ENCODE measurements at regions not wholly inside any gene's neighbourhood (a gene's known extent, or its start where the extent isn't known, plus 50 kb on each side); places are given as distances from the start of the nearest gene placed in this dataset.

GRCh38 chr5:60143942-60144549 is 250.5 kb upstream of the PDE4D start:
- Mint-ChIP-seq H3K4me1 (no peaks in the 10 kb centered on the region), H3K36me3 (ENCODE audit: low read depth) (no peaks in the 10 kb centered on the region), H3K9me3 (no peaks in the 10 kb centered on the region), H3K27me3 (no peaks in the 10 kb centered on the region), H3K4me3 (no peak overlapping the region), H3K27ac (no peak overlapping the region)
- POLR2A ChIA-PET, result no interaction called here
- CTCF ChIA-PET, result no interaction called here
- no peak for DNase-seq

DNA sequence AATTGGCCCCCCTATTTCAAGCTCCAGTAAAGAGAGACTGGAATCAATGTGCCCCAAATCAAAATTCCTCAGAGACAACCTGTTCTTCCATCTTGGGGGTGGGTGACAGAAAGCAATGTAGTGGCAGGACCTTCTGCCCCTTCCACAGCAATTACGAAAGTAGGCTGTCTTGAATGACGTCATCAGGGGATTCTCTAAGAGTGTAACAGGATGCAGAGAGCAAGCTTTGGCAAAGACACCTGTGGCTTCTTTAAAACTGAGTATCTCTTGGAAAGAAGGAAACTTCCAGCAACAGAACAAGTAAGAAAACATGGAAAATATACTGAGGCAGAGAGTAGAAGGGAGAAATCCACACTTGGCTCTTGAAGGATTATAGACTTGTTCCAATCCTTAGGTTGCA is 247.6 kb upstream of the PDE4D start:
- Mint-ChIP-seq H3K27me3 (no peaks in the 10 kb centered on the region), H3K9me3 (no peaks in the 10 kb centered on the region), H3K27ac (no peak overlapping the region), H3K36me3 (ENCODE audit: low read depth) (no peaks in the 10 kb centered on the region), H3K4me1 (no peaks in the 10 kb centered on the region), H3K4me3 (no peak overlapping the region)
- ChIA-PET POLR2A (no interaction called here), CTCF (no interaction called here)
- DNase-seq, result no peak

DNA sequence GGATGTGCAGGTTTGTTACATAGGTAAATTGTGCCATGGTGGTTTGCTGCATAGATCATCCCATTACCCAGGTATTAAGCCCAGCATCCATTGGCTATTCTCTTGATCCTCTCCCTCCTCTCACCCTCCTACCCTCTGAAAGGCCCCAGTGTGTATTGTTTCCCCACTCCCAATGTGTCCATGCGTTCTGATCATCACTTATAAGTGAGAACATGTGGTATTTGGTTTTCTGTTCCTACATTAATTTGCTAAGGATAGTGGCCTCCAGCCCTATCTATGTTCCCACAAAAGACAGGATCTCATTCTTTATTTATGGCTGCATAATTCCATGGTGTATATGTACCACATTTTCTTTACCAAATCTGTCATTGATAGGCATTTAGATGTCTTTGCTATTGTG is 243.3 kb upstream of the PDE4D start:
- H3K9me3 Mint-ChIP-seq, result peaks cover 3% of the 10 kb centered on the region
- no peak overlapping the region for H3K4me3 Mint-ChIP-seq
- no peaks in the 10 kb centered on the region for H3K27me3 Mint-ChIP-seq
- no peaks in the 10 kb centered on the region for H3K4me1 Mint-ChIP-seq
- H3K36me3 Mint-ChIP-seq (ENCODE audit: low read depth), result no peaks in the 10 kb centered on the region
- H3K27ac Mint-ChIP-seq, result no peak overlapping the region
- ChIA-PET POLR2A (no interaction called here), CTCF (no interaction called here)
- no peak for DNase-seq

DNA sequence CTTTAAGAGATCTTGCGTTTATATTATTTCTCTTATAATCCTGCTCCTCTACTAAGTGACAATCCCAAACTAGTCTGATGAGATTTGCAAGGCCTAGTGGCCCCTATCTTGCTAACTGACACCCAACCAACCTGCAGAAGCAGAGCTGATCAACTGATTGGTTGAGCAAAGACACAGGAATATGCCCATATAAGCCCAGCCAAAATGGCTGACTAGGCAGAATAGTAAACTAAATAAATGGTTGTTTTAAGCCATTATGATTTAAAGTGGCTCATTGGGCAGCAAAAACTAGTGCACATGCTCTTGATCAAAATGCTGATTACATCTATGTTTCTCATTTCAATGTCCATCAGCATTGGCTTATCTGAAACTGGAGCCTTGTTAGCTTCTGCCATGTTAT is 238.0 kb upstream of the PDE4D start:
- no peak overlapping the region for H3K27ac Mint-ChIP-seq
- CTCF ChIA-PET, result no interaction called here
- H3K9me3 Mint-ChIP-seq, result peaks cover 5% of the 10 kb centered on the region
- no peak overlapping the region for H3K4me3 Mint-ChIP-seq
- no peak for DNase-seq
- H3K27me3 Mint-ChIP-seq, result no peaks in the 10 kb centered on the region
- no peaks in the 10 kb centered on the region for H3K36me3 Mint-ChIP-seq (ENCODE audit: low read depth)
- POLR2A ChIA-PET, result no interaction called here
- H3K4me1 Mint-ChIP-seq, result no peaks in the 10 kb centered on the region

DNA sequence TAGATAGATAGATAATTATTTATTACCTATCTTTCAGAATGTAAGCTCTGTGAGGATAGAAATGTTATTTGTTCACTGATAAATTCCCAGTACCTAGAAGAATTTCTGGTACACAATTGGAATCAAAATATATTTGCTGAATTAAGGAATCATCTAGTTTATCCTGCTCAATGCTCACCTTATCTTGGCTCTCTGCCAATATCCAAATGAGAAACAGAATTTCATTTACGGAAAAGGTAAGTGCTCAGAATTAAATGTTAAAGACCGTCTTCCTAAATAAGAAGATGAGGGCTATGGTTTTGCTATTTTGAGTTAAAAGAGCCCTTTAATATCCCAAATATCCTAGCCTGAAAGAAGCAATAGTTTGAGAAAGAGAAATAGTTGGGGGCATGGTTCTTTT is 232.1 kb upstream of the PDE4D start:
- H3K4me3 Mint-ChIP-seq, result no peak overlapping the region
- POLR2A ChIA-PET, result no interaction called here
- CTCF ChIA-PET, result no interaction called here

DNA sequence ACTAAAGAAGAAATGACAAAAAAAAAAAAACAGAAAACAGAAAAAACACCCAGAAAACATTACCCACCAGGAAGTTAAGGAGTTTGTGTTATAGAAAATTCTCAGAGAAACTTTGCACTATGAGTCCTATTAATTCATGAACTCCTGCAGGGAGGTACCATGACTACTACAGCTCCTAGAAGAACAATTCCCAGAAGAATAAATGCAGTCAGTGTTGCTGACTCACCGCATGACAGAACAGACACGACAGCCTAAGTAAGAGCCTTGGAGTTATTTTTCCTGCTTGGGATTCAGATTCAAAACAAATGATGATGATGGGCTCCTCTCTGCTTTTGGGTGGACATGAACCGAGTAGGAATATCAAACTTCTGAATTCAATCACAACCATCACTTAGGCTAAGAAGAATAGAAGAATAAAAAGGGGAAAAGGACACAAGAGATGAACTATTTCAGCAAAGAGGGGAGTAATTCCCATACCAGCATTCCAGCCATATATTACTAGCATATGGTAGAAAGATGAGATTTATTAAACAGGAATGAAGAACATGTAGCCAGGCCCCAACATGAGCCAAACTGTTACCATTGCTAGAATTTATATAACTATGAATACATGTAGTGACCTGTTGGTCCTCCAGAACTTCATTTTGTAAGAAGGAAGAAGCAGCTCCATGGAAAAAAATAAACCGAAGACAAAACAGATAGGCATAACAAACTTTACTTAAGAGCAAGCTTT is 209.6 kb upstream of the PDE4D start:
- H3K27me3 Mint-ChIP-seq, result no peaks in the 10 kb centered on the region
- no peak overlapping the region for H3K4me3 Mint-ChIP-seq
- POLR2A ChIA-PET, result no interaction called here
- H3K4me1 Mint-ChIP-seq, result no peaks in the 10 kb centered on the region
- H3K27ac Mint-ChIP-seq, result no peak overlapping the region
- H3K36me3 Mint-ChIP-seq (ENCODE audit: low read depth), result no peaks in the 10 kb centered on the region
- CTCF ChIA-PET, result no interaction called here
- DNase-seq, result no peak
- H3K9me3 Mint-ChIP-seq, result peaks cover 7% of the 10 kb centered on the region

More for the DNA sequence above, 232.1 kb upstream of the PDE4D start:
- no peaks in the 10 kb centered on the region for H3K27me3 Mint-ChIP-seq
- peaks cover 5% of the 10 kb centered on the region for H3K9me3 Mint-ChIP-seq
- H3K4me1 Mint-ChIP-seq, result no peaks in the 10 kb centered on the region
- H3K36me3 Mint-ChIP-seq (ENCODE audit: low read depth), result no peaks in the 10 kb centered on the region
- DNase-seq, result no peak
- no peak overlapping the region for H3K27ac Mint-ChIP-seq

DNA sequence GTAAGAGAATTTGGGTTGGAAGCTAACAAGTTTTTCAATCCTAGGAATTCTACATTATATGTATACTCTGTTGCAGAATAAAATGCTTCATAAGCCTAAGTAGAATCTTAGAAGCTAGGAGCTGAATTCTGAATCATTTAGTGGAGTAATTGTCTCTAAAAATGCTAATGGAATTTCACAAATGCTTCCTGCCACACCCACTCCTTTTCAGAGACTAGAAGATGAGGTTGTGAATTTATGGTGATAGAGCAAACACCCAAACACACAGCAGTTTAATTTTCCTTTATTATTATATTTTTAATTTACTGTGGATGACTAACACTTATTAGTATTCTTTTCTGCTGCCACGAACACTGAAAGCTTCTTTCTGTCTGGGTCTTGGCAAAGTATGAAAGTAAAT is 208.0 kb upstream of the PDE4D start:
- no peak for DNase-seq
- Mint-ChIP-seq H3K27me3 (no peaks in the 10 kb centered on the region), H3K4me1 (no peaks in the 10 kb centered on the region), H3K27ac (no peak overlapping the region), H3K36me3 (ENCODE audit: low read depth) (no peaks in the 10 kb centered on the region), H3K4me3 (no peak overlapping the region), H3K9me3 (peaks cover 5% of the 10 kb centered on the region)
- POLR2A ChIA-PET, result no interaction called here
- CTCF ChIA-PET, result no interaction called here

DNA sequence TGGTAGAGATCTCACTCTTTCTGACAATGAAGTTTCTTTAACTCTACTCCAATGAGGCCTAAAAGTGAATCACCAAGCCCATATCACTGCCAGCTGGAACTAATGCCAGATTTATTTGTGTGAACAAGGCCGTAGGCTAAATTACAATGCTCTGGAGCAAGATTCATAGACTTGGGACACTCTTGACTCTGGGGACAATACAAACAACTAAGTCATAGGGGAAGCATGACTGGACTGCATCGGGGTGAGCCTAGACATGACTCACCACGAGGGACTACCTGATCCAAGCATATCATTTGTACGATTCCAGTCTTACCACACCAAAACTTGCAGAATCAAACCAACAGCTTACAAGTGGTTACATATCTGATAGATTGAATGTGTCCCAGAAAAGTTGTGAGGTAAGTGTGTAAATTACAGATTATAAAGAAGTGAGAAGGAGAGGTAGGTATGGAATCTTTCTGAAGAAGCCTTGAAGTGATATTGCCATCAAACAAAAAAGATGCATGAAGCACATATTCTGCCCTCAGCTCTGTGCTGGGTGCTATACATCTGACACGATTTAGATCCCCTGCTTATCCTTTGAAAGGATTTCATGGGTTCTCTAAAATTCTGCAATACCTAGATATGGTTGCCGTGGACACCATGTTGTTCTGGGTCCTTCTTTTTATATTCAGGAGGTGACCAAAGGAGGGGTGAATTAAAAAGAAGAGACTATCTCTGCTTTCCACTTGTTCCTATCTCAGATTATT is 199.3 kb upstream of the PDE4D start:
- H3K27ac Mint-ChIP-seq, result no peak overlapping the region
- no peaks in the 10 kb centered on the region for H3K4me1 Mint-ChIP-seq
- DNase-seq, result no peak
- H3K36me3 Mint-ChIP-seq (ENCODE audit: low read depth), result no peaks in the 10 kb centered on the region
- POLR2A ChIA-PET, result no interaction called here
- peaks cover 4% of the 10 kb centered on the region for H3K9me3 Mint-ChIP-seq
- no peak overlapping the region for H3K4me3 Mint-ChIP-seq
- no peaks in the 10 kb centered on the region for H3K27me3 Mint-ChIP-seq
- CTCF ChIA-PET, result no interaction called here

DNA sequence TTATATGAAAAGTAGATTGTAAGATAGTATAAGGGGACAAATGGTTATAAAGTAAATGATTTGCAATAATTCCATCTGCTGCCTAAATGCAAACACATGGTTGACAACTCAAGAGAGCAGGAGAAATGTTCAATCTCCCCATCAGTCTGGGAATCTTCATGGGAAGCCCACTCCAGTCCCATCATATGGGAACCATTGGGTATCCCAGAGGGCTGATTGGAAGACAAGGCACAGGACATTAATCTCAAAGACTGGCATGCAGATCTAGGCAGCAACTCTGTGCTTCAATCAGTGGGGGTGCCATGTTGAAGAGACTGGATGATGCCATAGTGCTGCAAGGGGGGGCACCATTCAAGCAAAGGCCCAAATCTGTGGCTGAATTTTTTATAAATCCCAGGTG is 193.1 kb upstream of the PDE4D start:
- H3K9me3 Mint-ChIP-seq, result peaks cover 2% of the 10 kb centered on the region
- DNase-seq, result no peak
- CTCF ChIA-PET, result no interaction called here
- H3K4me3 Mint-ChIP-seq, result no peak overlapping the region
- H3K4me1 Mint-ChIP-seq, result no peaks in the 10 kb centered on the region
- no peaks in the 10 kb centered on the region for H3K27me3 Mint-ChIP-seq
- H3K27ac Mint-ChIP-seq, result no peak overlapping the region
- POLR2A ChIA-PET, result no interaction called here
- H3K36me3 Mint-ChIP-seq (ENCODE audit: low read depth), result no peaks in the 10 kb centered on the region

DNA sequence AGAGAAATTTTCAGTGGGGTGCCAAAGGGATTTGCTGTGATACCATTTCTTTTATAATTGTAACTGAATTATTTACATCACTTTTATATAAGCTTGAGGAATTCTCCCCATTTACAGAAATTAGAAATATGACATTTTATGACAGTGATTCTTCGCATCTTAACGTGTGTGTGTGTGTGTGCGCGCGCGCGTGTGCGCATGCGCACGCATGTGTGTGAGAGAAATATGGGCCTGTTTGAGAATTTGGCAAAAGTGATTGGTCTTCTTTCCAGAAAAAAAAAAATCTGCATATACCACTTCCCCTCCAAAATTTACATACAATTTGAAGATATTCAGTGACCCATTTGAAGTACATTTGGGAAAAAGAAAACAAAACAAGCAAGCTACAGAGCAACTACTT is 190.7 kb upstream of the PDE4D start:
- no peaks in the 10 kb centered on the region for H3K27me3 Mint-ChIP-seq
- no peaks in the 10 kb centered on the region for H3K36me3 Mint-ChIP-seq (ENCODE audit: low read depth)
- DNase-seq, result no peak
- H3K9me3 Mint-ChIP-seq, result peaks cover 2% of the 10 kb centered on the region
- H3K27ac Mint-ChIP-seq, result no peak overlapping the region
- no peaks in the 10 kb centered on the region for H3K4me1 Mint-ChIP-seq
- ChIA-PET POLR2A (no interaction called here), CTCF (no interaction called here)
- no peak overlapping the region for H3K4me3 Mint-ChIP-seq

- Mint-ChIP-seq H3K27ac (no peak overlapping the region), H3K4me3 (no peak overlapping the region), H3K27me3 (no peaks in the 10 kb centered on the region), H3K4me1 (no peaks in the 10 kb centered on the region), H3K9me3 (peaks cover 19% of the 10 kb centered on the region), H3K36me3 (ENCODE audit: low read depth) (no peaks in the 10 kb centered on the region)
- ChIA-PET CTCF (no interaction called here), POLR2A (no interaction called here)
- DNase-seq, result no peak
Measured at GRCh38 chr5:60077292-60077691, 183.8 kb upstream of the PDE4D start.

GRCh38 chr5:60076746-60077145 is 183.2 kb upstream of the PDE4D start:
- CTCF ChIA-PET, result no interaction called here
- DNase-seq, result no peak
- Mint-ChIP-seq H3K9me3 (peaks cover 19% of the 10 kb centered on the region), H3K27ac (no peak overlapping the region), H3K4me3 (no peak overlapping the region), H3K27me3 (no peaks in the 10 kb centered on the region), H3K4me1 (no peaks in the 10 kb centered on the region), H3K36me3 (ENCODE audit: low read depth) (no peaks in the 10 kb centered on the region)
- POLR2A ChIA-PET, result no interaction called here

DNA sequence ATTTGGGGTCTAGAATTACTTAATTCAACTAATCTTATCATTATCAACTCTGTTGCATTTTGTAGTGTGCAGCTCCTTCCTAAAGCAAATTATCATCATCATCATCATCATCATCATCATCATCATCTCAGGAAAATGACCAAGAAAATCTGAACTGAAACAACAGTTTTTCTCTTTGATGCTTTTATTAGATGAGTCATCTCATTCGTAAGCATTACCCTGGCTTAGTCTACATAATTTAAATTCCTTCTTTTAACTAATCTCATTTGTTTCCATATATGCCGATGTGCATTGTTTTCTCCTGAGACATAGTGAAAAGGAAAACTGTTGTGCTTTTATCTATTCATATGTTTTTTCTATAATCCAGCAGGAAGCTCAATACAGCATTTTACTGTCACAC is 173.0 kb upstream of the PDE4D start:
- no peaks in the 10 kb centered on the region for H3K27me3 Mint-ChIP-seq
- DNase-seq, result no peak
- CTCF ChIA-PET, result no interaction called here
- H3K4me1 Mint-ChIP-seq, result no peaks in the 10 kb centered on the region
- no peak overlapping the region for H3K27ac Mint-ChIP-seq
- no peaks in the 10 kb centered on the region for H3K36me3 Mint-ChIP-seq (ENCODE audit: low read depth)
- POLR2A ChIA-PET, result no interaction called here
- H3K9me3 Mint-ChIP-seq, result no peaks in the 10 kb centered on the region
- H3K4me3 Mint-ChIP-seq, result no peak overlapping the region

DNA sequence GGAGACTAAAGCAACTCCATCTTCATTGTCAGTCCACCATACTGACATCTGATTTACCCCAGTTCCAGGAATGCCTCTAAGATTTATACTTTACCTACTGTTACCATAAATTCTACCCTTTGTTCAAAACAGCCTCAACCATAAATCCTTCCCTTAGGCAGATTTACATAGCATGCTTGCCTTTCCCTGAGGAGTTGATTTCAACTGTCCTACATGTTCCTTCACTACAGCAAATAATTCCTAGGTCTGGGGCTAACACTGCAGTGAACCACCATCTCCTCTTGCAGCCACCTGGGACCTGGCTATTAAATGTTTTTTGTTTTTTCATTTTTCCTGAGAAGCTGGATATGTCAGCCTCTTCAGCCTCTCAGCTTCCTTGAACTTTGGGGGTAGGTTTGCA is 166.9 kb upstream of the PDE4D start:
- H3K27me3 Mint-ChIP-seq, result no peaks in the 10 kb centered on the region
- H3K27ac Mint-ChIP-seq, result no peak overlapping the region
- CTCF ChIA-PET, result no interaction called here
- H3K4me3 Mint-ChIP-seq, result no peak overlapping the region
- no peaks in the 10 kb centered on the region for H3K4me1 Mint-ChIP-seq
- no peak for DNase-seq
- H3K9me3 Mint-ChIP-seq, result peaks cover 3% of the 10 kb centered on the region
- POLR2A ChIA-PET, result no interaction called here
- H3K36me3 Mint-ChIP-seq (ENCODE audit: low read depth), result no peaks in the 10 kb centered on the region

All from activated CD4-positive, alpha-beta memory T cell treated with anti-CD3 and anti-CD28 coated beads, Interleukin-2, amount 10 ng/mL, durations not matched to agents 7 days and 5 days (primary cell).